Psoas muscle (tissue), 7 donors: ENCODE measurements at regions not wholly inside any gene's neighbourhood (a gene's known extent, or its start where the extent isn't known, plus 50 kb on each side); places are given as distances from the start of the nearest gene placed in this dataset.
A peak's percentile ranks its signal among the peaks of the same experiment; 100 is the strongest.

Experiments
- ATAC-seq, 4 donors: fragments of 200-7000 bp; cut with Tn5 transposase; one replicate each; pipeline ENCODE4 v1.9.1; 2020; ENCODE audit warnings: moderate library complexity in 3 of 4, mild to moderate bottlenecking in 2 of 4
- DNase-seq, 2 donors: peaks; one replicate each; pipeline ENCODE4 v3.0.0-alpha.2; 2020
- H3K27ac ChIP-seq: fragments of 200-600 bp; one replicate; pipeline ENCODE4 v1.8.0; 2022
- H3K27me3 ChIP-seq, 3 donors: fragments of 200-600 bp in 1 of 3; one replicate each; pipeline versions ENCODE4 v1.6.1 to v1.8.0; 2013 to 2022; ENCODE audit warnings: low read length in 2 of 3, mild to moderate bottlenecking in 2 of 3, moderate library complexity in 1 of 3; ENCODE audit not compliant: insufficient read depth in 3 of 3
- H3K36me3 ChIP-seq, 2 donors: fragments of 200-600 bp in 1 of 2; one replicate each; pipeline versions ENCODE4 v1.6.1 to v1.8.0; 2013 to 2022; ENCODE audit warnings: low read depth in 1 of 2, mild to moderate bottlenecking in 1 of 2, moderate library complexity in 1 of 2; ENCODE audit not compliant: insufficient read depth in 1 of 2
- H3K4me1 ChIP-seq: fragments of 200-600 bp; one replicate; pipeline ENCODE4 v1.8.0; 2022
- H3K4me3 ChIP-seq: fragments of 200-600 bp; one replicate; pipeline ENCODE4 v1.8.0; 2022; ENCODE audit warnings: mild to moderate bottlenecking
- H3K9me3 ChIP-seq: fragments of 200-600 bp; one replicate; pipeline ENCODE4 v1.8.0; 2022
- WGBS, 3 donors: extraction: QIAGEN DNeasy Blood & Tissue Kit; methylation state at CpG; one replicate each; pipeline versions ENCODE4 v1.1.6 to v1.1.7; 2013; 5-methylcytosine and 5-hydroxymethylcytosine counted together
- intact Hi-C, 2 donors: fragments of 100-400 bp; cut with DNase I; formaldehyde crosslinking; loops; one replicate each; pipeline versions ENCODE4 v1.11.0 to v1.14.2; 2022
- TF ChIP-seq, protein P1 (sequence below): fragments of 200-600 bp; IDR thresholded peaks from one replicate; pipeline ENCODE4 v1.8.0; 2022; ENCODE audit warnings: antibody characterized with exemption
- donor health status: healthy with polysubstance abuse.
- donor health status: DM: no; HTN: no; CAD: no; lungs with moderate emphysema.
- donor health status: Bipolar disorder and iron deficiency.
- donor health status: healthy.
- donor health status: DM: yes; HTN: yes; CAD: no.
- donor health status: DM: no; HTN: no; CAD: no.
- donor health status: DM: yes; HTN: yes; CAD: no.

DNA sequence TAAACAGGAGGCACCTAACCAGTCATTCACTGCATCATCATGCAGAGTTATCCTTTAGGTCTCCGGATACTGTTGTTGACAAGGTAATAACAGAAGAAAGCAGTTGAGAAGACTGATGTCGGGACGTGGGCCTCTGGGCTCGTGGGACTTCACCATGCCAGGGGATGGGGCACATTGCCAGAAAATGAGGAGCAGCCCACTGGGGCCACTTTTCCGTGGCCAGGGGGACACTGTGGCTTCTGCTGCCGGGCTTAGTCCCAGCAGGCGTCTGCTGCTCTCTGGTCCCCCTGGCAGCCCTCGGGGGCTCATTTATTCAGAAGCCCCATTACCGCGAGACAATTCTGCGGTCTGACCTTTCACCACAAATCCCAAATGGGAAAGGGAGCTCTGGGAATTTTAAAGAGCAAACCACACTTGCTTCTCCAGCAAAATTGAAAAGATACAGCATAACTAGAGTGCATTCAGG, 201.2 kb downstream of the DAD1 start:
- DNase-seq, result no peak
- no peaks in the 10 kb centered on the region for H3K36me3 ChIP-seq
- no peaks in the 10 kb centered on the region for H3K4me1 ChIP-seq
- H3K4me3 ChIP-seq, result no peak overlapping the region
- peaks cover 0 to 13% (median 0%) of the 10 kb centered on the region in 3 donors for H3K27me3 ChIP-seq
- peak in 1 of 4 donors; percentile 13 for ATAC-seq
- H3K27ac ChIP-seq, result no peak overlapping the region
- TF ChIP-seq, protein P1, sequence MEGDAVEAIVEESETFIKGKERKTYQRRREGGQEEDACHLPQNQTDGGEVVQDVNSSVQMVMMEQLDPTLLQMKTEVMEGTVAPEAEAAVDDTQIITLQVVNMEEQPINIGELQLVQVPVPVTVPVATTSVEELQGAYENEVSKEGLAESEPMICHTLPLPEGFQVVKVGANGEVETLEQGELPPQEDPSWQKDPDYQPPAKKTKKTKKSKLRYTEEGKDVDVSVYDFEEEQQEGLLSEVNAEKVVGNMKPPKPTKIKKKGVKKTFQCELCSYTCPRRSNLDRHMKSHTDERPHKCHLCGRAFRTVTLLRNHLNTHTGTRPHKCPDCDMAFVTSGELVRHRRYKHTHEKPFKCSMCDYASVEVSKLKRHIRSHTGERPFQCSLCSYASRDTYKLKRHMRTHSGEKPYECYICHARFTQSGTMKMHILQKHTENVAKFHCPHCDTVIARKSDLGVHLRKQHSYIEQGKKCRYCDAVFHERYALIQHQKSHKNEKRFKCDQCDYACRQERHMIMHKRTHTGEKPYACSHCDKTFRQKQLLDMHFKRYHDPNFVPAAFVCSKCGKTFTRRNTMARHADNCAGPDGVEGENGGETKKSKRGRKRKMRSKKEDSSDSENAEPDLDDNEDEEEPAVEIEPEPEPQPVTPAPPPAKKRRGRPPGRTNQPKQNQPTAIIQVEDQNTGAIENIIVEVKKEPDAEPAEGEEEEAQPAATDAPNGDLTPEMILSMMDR, result no peak
- intact Hi-C loops, result loop anchor here (2.0 to 10.0 kb wide), 5 partner anchors 84 to 465 kb away; partner anchors contain the start of gene SLC7A7 (in 1 of the 2)
- no peaks in the 10 kb centered on the region for H3K9me3 ChIP-seq
- WGBS, 3 donors, result 41 to 50% (median 41%) methylated on average over 11 of the region's 11 CpGs

DNA sequence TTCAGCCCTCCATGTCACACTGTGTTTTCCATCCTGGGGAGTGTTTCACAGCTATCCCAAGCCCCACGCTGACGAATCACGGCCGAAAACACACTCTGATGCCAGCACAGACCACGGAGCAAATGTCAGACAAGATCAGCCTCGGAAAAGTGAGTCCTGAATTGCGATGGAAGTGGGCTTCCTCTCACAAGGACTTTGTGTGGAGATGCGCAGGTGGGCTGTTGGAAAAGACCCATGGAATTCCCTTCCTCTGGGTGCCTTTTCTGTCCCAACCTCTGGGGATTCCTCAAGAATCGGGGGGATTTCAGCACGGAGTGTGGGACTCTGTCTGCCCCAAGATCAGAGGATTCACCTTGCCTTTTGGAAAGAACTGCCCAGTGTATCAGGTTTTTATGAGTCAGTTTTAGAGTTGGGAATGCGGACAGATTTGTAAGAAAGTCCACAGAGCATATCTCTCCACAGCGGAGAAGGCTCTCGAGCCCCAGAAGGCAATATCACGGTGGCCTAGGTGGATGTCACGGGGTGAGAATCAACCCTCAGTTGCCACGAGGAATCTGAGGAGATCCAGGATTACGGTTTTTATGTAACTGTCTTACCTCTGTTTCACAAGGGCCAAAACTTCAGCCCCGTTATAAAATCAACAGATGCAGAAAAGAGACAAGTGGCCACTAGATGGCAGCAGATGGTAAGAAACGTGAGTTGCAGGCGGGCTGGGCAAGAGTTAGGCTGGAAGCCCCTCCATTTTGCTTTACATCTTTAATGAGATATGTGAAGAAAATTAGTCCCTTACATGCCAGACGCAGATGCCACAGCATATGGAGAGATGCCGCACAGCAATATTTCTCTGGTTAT, 201.9 kb downstream of the DAD1 start:
- peak in 1 of 2 donors; percentile 38 for DNase-seq
- Histone ChIP-seq H3K4me3 (no peak overlapping the region), H3K27ac (no peak overlapping the region), H3K27me3 (peaks cover 0 to 13% (median 0%) of the 10 kb centered on the region in 3 donors), H3K4me1 (no peaks in the 10 kb centered on the region), H3K36me3 (no peaks in the 10 kb centered on the region), H3K9me3 (no peaks in the 10 kb centered on the region)
- 48 to 51% (median 50%) methylated on average over 22 of the region's 22 CpGs for WGBS, 3 donors
- TF ChIP-seq, protein P1, result peak; percentile 85
- intact Hi-C loops, result loop anchor here (2.0 to 10.0 kb wide), 5 partner anchors 85 to 466 kb away; partner anchors contain the start of gene SLC7A7 (in 1 of the 2)
- peak in 3 of 4 donors; percentile 55 to 71 (median 65) for ATAC-seq

DNA sequence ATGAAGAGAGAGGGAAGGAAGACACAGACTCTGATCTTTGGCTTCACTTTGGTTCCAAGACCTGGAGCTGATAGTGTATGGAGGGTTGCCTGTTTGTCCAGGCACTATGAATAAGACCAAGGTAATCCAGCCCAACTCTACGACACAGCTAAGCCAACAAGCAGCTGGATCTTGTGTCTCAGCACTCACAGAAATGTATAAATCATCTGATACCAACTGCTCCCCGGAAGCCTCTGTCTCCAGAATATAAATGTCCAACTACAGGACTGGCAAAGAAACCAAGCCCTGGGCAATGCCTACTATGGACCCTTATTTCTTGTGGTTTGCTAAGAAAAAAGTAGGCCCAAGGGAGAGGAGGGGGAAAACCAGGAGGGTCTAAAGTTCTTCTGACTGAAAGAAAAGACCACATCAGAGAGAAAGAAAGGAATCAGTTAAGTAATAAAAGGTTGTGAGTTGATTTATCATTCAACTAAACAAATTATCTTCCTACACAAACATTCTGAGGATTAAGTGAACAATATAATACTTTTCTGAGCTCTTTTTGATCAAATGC, 204.0 kb downstream of the DAD1 start:
- 38 to 71% (median 47%) methylated on average over 2 of the region's 2 CpGs for WGBS, 3 donors
- H3K4me1 ChIP-seq, result no peaks in the 10 kb centered on the region
- no peak overlapping the region for H3K4me3 ChIP-seq
- intact Hi-C loops, result loop anchor here (5.0 to 10.0 kb wide), 3 partner anchors 87 to 430 kb away; partner anchors contain the start of gene SLC7A7 (in 1 of the 2)
- TF ChIP-seq, protein P1, result no peak
- no peaks in the 10 kb centered on the region for H3K9me3 ChIP-seq
- no peaks in the 10 kb centered on the region for H3K36me3 ChIP-seq
- ATAC-seq (no peak), DNase-seq (no peak)
- H3K27ac ChIP-seq, result no peak overlapping the region
- H3K27me3 ChIP-seq, result peaks cover 0 to 6% (median 0%) of the 10 kb centered on the region in 3 donors

DNA sequence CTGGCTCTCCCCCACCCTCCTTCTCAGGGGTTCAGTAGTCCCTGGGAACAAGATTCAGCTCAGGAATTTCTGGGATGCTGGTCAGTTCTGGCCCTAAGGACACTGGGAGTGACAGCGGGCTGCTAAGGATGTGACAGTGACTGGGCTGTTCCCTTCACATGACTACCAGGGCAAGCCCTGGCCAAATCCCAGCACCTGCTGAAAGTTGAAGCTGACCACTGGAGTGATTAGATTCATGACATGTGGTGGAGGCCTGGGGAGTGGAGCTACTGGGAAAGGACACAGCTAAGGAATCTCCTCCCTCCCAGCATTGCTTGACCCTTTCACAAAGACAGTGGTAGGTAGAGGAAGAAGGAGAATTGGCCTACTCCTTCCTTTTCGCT, 204.9 kb downstream of the DAD1 start:
- Histone ChIP-seq H3K4me1 (no peaks in the 10 kb centered on the region), H3K27me3 (no peaks in the 10 kb centered on the region), H3K27ac (no peak overlapping the region), H3K36me3 (no peaks in the 10 kb centered on the region), H3K4me3 (no peak overlapping the region), H3K9me3 (no peaks in the 10 kb centered on the region)
- TF ChIP-seq, protein P1, result no peak
- ATAC-seq (no peak), DNase-seq (no peak)
- WGBS, 3 donors, result 81 to 89% (median 84%) methylated on average over 2 of the region's 2 CpGs
- intact Hi-C loops, result loop anchor here in 1 of 2 donors (10.0 kb wide), 1 partner anchor 431 kb away; the partner anchor contains the start of gene SLC7A7
